ENCODE measurements at regions not wholly inside any gene's neighbourhood (a gene's known extent, or its start where the extent isn't known, plus 50 kb on each side); places are given as distances from the start of the nearest gene placed in this dataset.

GRCh38 chr4:65834707-65835106, 164.4 kb upstream of the EPHA5 start:
- TF ChIP-seq ZFP30 (CRISPR knock-in tag; IDR thresholded peaks at IDR 0.05) (no peak), PATZ1 (CRISPR knock-in tag; IDR thresholded peaks at IDR 0.05; ENCODE audit: borderline replicate concordance) (no peak), OSR1 (CRISPR knock-in tag; IDR thresholded peaks at IDR 0.05) (no peak), ISL1 (CRISPR knock-in tag; IDR thresholded peaks at IDR 0.05) (no peak), RARB (CRISPR knock-in tag; IDR thresholded peaks at IDR 0.05) (no peak)
- TF ChIP-seq, protein P1, sequence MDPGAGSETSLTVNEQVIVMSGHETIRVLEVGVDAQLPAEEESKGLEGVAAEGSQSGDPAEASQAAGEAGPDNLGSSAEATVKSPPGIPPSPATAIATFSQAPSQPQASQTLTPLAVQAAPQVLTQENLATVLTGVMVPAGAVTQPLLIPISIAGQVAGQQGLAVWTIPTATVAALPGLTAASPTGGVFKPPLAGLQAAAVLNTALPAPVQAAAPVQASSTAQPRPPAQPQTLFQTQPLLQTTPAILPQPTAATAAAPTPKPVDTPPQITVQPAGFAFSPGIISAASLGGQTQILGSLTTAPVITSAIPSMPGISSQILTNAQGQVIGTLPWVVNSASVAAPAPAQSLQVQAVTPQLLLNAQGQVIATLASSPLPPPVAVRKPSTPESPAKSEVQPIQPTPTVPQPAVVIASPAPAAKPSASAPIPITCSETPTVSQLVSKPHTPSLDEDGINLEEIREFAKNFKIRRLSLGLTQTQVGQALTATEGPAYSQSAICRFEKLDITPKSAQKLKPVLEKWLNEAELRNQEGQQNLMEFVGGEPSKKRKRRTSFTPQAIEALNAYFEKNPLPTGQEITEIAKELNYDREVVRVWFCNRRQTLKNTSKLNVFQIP (CRISPR knock-in tag; IDR thresholded peaks at IDR 0.05; ENCODE audit: borderline replicate concordance, low read depth), result no peak
